ENCODE measurements at regions not wholly inside any gene's neighbourhood (a gene's known extent, or its start where the extent isn't known, plus 50 kb on each side); places are given as distances from the start of the nearest gene placed in this dataset.

DNA sequence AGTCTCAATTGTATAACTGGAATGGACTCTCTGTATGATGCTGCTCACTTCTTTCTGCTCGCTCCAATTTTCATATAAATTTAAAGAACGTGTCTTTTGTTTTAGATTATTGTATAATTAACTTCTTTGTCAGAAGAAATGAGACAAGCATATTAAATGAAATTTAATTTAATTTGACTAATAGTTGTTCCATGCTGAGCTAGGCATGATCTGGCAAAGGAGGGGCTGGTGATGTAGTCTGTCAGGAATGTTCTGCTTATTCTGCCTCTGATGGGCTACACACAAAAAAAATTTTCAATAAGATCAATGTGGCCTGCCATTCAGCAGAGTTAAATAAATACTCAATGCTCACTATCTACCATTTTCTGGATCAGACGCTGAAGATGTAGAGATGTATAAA lies 208.4 kb upstream of the CD96 start:
- TF ChIP-seq, protein P1, sequence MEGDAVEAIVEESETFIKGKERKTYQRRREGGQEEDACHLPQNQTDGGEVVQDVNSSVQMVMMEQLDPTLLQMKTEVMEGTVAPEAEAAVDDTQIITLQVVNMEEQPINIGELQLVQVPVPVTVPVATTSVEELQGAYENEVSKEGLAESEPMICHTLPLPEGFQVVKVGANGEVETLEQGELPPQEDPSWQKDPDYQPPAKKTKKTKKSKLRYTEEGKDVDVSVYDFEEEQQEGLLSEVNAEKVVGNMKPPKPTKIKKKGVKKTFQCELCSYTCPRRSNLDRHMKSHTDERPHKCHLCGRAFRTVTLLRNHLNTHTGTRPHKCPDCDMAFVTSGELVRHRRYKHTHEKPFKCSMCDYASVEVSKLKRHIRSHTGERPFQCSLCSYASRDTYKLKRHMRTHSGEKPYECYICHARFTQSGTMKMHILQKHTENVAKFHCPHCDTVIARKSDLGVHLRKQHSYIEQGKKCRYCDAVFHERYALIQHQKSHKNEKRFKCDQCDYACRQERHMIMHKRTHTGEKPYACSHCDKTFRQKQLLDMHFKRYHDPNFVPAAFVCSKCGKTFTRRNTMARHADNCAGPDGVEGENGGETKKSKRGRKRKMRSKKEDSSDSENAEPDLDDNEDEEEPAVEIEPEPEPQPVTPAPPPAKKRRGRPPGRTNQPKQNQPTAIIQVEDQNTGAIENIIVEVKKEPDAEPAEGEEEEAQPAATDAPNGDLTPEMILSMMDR (IDR thresholded peaks at IDR 0.05) = no peak
- TF ChIP-seq SIN3A (IDR thresholded peaks at IDR 0.05; ENCODE audit: borderline replicate concordance, insufficient read depth, low read depth, low read length) (no peak), POLR2AphosphoS5 (IDR thresholded peaks at IDR 0.05; ENCODE audit: low read depth, low read length) (no peak)

Data from Panc1 (cell line).